ENCODE measurements at regions not wholly inside any gene's neighbourhood (a gene's known extent, or its start where the extent isn't known, plus 50 kb on each side); places are given as distances from the start of the nearest gene placed in this dataset.

DNA sequence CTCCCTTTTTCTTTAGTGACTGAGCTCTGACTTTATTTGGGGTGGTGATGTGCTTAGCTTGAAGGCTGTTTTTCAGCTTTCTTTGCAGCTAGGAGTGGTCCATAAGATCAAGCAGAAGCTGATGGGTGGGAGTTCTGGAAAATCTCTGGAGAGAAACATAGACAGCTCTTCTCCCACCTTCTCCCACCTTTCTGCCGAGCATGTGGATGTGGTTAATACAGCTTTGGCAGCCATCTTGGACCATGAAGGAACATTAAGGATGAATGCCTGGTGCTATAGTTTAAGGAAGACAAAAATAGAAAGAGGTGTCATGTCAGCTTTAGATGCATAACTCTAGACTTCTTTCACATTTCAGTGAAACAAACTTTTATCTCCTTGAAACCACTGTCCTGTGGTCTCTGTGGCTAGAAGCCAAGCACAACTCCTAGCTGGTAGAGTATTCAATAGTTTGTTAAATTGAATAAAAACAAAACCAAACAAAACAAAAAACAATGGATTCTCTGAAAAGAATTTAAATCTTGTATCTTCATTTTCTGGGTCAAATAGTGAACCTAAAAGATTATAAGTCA, 203.6 kb upstream of the SESN3 start:
- TF ChIP-seq ZSCAN18 (CRISPR knock-in tag; IDR thresholded peaks at IDR 0.05): no peak
- no peak for TF ChIP-seq ESRRA (CRISPR knock-in tag; IDR thresholded peaks at IDR 0.05; ENCODE audit: borderline replicate concordance)
- TF ChIP-seq, protein P1, sequence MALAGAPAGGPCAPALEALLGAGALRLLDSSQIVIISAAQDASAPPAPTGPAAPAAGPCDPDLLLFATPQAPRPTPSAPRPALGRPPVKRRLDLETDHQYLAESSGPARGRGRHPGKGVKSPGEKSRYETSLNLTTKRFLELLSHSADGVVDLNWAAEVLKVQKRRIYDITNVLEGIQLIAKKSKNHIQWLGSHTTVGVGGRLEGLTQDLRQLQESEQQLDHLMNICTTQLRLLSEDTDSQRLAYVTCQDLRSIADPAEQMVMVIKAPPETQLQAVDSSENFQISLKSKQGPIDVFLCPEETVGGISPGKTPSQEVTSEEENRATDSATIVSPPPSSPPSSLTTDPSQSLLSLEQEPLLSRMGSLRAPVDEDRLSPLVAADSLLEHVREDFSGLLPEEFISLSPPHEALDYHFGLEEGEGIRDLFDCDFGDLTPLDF (CRISPR knock-in tag; IDR thresholded peaks at IDR 0.05): no peak
- TF ChIP-seq, protein P2, sequence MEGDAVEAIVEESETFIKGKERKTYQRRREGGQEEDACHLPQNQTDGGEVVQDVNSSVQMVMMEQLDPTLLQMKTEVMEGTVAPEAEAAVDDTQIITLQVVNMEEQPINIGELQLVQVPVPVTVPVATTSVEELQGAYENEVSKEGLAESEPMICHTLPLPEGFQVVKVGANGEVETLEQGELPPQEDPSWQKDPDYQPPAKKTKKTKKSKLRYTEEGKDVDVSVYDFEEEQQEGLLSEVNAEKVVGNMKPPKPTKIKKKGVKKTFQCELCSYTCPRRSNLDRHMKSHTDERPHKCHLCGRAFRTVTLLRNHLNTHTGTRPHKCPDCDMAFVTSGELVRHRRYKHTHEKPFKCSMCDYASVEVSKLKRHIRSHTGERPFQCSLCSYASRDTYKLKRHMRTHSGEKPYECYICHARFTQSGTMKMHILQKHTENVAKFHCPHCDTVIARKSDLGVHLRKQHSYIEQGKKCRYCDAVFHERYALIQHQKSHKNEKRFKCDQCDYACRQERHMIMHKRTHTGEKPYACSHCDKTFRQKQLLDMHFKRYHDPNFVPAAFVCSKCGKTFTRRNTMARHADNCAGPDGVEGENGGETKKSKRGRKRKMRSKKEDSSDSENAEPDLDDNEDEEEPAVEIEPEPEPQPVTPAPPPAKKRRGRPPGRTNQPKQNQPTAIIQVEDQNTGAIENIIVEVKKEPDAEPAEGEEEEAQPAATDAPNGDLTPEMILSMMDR (IDR thresholded peaks at IDR 0.05): no peak
- TF ChIP-seq CREB1 (CRISPR knock-in tag; IDR thresholded peaks at IDR 0.05): no peak
- TF ChIP-seq USF2 (CRISPR knock-in tag; IDR thresholded peaks at IDR 0.05): no peak
- TF ChIP-seq CREM (CRISPR knock-in tag; IDR thresholded peaks at IDR 0.05): no peak
- TF ChIP-seq TEAD1 (CRISPR knock-in tag; IDR thresholded peaks at IDR 0.05): no peak

Measured in WTC11 (cell line).